CD4-positive, alpha-beta T cell treated with Interleukin-6 for 4 hours (primary cell): ENCODE measurements at regions not wholly inside any gene's neighbourhood (a gene's known extent, or its start where the extent isn't known, plus 50 kb on each side); places are given as distances from the start of the nearest gene placed in this dataset.
"Not testable (repeated sequence)": the region's sequence is repeated elsewhere in the genome, so short reads cannot be mapped to it uniquely, and the experiment has no call there.

Experiments used
- DNase-seq: peaks from one replicate; pipeline ENCODE4 v3.0.0-alpha.2; 2020; ENCODE audit warnings: mixed read lengths

DNA sequence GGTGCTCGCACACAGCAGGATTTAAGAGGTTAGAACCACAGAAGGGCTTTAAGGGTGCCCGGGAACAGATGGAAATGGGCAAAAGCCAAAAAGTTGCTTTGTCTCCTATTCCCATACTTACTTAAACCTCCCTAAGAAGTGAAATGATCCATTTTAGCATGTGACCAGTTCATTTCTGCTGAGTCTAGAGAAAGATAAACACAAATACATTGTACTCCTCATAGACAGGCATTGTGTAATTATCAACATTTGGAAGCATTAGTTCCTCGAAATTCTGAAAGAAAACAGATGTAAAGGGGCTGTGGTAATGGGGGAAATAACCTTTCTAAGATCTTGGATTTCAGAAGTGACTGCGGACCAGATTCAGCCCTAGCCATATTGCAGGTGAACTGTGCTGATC lies 178.3 kb downstream of the CYB561 start:
- DNase-seq, result no peak

DNA sequence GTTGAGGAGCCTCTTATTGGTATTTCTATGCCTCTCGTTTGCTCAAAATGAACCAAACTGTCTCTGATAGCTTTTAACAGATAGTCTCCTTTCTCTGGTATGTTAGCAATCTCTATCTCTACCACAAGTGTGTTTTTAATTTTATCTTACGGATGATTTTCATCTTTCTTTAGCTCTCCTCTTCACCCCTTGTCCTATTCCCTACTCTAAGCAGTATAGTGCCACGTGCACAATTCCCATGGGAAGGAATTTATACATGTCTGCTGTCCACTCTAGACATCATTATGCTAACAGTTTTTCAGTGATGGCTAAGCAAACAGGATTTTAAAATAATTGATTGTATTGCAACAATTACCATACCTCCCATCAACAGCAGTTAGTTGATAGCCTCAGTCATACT lies 177.3 kb downstream of the CYB561 start:
- no peak for DNase-seq

- DNase-seq, result no peak
Measured at GRCh38 chr17:63270610-63271009, 175.5 kb downstream of the CYB561 start.

- DNase-seq, result no peak
Measured at GRCh38 chr17:63274146-63274545, 172.0 kb downstream of the CYB561 start.

- no peak for DNase-seq
Measured at GRCh38 chr17:63275318-63275970, 170.7 kb downstream of the CYB561 start.

GRCh38 chr17:63275971-63276745 lies 169.9 kb downstream of the CYB561 start:
- no peak for DNase-seq

DNA sequence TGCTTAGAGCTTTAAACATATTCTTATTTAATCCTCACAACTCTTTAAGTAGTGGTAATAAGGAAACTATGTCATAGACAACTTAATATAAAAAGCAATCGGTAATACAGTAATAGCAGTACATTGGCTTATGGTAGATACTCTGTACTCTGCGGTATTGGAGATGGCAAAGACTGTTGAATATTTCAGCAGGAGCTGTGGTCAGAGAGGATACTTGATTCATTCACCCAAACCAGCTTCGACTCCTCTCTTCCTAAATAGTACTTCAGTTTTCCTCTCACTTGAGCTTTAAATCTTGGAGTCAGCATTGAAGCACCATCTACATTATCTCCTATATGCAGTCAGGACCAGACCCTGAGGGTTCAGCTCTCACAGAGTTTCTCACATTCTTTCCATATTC lies 169.3 kb downstream of the CYB561 start:
- DNase-seq, result no peak

DNA sequence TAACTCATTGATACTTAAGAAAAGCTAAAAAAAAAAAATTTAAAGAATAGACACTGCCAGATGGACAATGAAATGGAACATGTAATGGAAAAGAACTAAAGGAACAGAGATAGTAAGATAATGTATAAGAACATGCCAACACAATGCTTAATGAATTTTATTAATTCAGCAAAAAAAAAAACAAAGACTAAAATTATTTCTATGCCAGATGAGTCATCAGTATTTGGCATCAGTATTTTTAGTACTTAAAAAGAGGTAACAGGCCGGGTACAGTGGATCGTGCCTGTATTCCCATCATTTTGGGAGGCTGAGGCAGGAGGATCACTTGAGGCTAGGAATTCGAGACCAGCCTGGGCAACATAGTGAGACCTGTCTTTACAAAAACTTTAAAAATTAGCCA lies 168.5 kb downstream of the CYB561 start:
- no peak for DNase-seq

- no peak for DNase-seq
Measured at GRCh38 chr17:63278728-63279442, 167.2 kb downstream of the CYB561 start.

DNA sequence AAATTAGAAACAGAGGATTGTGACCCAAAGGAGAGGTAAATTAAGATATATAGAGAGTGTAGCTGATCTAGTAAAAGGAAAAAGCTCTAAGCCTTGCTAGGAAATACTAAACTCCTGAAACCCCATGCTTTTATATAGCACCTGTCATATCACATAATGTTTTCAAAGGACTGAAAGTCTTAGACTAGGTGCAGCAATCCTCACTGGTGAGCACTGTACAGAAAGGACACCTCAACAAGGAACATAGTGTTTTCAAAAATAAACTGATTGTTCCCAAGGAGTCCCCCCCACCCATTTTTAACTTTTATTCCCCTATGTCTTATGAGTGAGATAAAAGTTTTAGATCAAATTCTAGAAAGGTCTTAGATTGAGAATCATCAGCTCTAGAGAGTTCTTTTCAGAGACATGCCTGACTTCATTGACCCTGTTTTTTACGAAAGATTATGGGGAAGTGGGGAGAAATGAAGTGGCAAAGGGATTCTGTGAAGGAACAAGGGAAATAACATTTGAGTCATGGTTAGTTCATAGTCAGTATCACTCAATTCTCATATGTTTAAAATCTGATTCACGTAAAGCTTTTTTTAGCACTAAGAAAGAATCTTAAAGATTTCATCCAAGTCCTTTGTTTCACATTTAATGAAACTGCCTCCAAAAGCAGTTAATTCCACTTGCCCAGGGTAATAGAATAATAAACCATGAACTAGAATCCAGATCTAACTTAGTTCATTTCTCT lies 166.4 kb downstream of the CYB561 start:
- DNase-seq, result no peak

DNA sequence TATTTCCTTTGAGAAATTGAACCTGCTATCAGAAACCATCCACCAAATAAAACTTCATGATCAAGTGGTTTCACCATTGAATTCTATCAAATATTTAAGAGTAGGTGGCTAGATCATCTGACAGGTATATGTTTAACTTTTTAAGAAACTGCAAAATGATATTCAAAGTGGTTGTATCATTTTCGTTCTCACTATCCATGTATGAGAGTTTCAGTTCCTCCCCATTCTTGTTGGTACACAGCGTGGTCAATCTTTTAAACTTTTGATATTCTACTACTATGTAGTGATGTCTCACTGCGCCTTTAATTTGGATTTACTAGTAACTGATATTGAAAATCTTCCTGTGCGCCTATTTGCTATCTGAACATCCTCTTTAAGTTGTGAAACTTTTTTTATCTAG lies 163.7 kb downstream of the CYB561 start:
- DNase-seq, result no peak

DNA sequence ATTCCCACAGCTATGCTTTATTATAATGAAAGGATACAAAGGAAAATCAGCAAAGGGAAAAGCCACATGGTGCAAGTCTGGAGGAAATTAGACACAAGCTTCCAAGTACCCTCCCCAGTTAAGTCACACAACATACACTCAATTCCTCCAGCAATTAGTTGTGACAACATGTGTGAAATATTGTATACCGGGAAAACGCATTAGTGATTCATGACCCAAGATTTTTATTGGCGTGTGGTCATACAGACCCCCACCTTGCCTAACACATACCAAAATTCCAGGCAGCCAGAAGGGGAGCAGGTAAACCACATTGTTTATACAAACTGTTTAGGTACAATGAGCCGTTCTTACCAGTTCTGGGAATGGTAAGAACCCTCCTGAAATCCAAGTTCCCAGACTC lies 160.6 kb downstream of the CYB561 start:
- no peak for DNase-seq

GRCh38 chr17:63286254-63286653 lies 159.9 kb downstream of the CYB561 start:
- DNase-seq, result no peak

DNA sequence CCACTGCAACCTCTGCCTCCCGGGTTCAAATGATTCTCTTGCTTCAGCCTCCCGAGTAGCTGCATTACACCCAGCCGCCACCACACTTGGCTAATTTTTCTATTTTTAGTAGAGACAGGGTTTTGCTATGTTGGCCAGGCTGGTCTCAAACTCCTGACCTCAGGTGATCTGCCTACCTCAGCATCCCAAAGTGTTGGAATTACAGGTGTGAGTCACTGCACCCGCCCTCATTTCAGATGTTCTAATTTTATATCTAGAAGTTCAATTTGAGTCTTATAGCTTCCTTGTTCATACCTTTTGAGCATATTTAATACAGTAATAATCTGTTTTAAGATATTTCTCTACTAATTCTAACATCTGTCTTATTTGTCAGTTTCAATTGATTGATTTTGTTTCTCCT lies 159.1 kb downstream of the CYB561 start:
- DNase-seq, result not testable (repeated sequence)

DNA sequence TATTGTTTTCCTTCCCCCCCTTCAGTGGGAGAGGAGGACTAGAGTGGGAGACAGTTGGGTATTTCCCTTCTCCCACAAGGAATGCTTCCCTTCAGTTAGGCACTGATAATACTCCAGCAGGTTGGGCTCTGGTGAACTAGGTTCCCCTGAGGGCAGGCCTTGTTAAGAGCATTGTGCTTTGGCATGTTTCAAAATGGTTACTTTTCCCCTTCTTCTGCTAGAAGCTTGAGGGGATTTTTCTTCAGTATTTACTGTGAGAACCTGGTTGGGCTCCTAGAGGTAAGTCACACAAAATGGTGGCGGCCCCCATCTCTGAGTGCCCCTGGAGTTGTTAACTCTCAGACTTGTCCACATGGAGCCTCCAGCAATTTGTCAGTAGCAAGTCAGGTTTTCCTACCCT lies 156.2 kb downstream of the CYB561 start:
- no peak for DNase-seq

GRCh38 chr17:63290351-63290750 lies 155.8 kb downstream of the CYB561 start:
- DNase-seq, result no peak

DNA sequence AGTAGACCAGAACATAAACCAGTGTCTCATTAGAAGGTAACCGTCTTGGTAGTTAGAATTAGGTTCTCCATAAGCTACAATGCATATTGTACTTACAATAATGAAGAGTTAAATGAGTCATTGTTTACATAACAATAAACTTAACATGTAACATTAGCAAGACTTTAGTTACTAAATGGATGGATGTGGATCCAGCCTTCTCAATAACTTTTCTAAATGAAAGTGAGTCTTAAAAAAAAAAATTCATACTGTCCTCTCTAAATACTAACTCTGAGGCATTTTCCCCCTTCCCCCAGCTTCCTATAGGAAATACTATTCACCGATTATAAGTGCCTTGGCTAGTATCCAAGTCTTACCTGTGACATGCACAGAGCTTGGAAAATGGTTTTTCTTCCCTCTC lies 155.3 kb downstream of the CYB561 start:
- no peak for DNase-seq

DNA sequence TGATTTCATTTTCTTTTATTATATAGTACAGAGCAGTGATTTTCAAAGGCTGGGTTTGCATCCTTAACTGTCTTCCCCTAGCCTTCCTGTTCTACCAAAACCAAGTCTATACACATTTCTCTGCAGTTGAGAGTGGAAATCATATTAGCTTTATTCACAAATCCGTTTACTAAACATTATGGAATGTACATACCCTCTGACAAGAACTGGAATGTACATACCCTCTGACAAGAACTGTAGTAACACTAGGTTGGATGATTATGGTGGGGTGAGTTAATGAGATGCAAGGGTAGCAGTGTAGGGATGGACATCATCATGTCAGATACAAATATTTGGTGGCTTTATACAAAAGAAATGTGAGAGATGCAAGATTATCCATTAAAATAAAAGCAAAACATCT lies 154.8 kb downstream of the CYB561 start:
- DNase-seq, result no peak

DNA sequence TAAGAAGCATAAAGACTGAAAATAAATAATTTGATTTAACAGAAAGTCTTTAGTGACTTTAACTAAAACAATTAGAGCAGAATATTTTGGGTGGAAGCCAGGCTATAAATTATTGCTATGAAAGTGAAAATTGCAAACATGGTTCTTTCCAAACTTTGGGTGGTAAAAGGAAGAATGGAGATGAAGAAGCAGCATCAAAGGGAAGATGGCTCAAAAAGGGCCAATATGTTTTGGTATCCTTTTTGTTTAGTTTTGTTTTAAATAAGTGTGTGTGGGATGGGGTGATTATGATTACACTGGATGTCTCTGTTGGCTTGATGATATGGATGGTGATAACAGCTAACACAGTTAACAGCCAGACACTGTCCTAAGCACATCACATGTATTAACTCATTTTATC lies 153.7 kb downstream of the CYB561 start:
- no peak for DNase-seq

- DNase-seq, result no peak
Measured at GRCh38 chr17:63293323-63294075, 152.6 kb downstream of the CYB561 start.

DNA sequence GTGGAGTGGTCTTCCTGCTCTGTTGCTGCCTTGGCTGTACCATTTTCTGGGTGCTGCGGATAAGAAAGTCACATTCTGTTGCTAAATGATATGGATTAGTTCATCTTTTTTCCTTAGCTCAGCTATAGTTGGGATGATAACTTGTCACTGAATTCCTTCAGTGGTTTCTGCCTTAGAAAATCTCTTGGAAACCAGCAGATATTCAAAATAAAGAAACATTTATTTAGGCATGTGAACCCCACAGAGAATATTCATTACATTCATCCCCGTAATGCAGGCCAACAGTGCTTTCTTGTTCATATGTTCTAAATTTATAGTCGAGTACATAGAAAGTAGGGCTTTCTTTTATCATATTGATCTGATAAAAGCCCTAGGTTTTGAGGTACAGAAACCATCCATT lies 151.3 kb downstream of the CYB561 start:
- DNase-seq, result no peak

GRCh38 chr17:63295288-63295687 lies 150.8 kb downstream of the CYB561 start:
- no peak for DNase-seq
